Fibroblast of lung (primary cell): ENCODE measurements at regions not wholly inside any gene's neighbourhood (a gene's known extent, or its start where the extent isn't known, plus 50 kb on each side); places are given as distances from the start of the nearest gene placed in this dataset.

Source experiments
- CTCF ChIP-seq, 2 donors: IDR thresholded peaks in 1 of 2; conservative IDR thresholded peaks in 1 of 2; 1 replicate in 1 of 2; 2 replicates in 1 of 2; pipeline ENCODE4 v1.5.1; 2011 to 2012; ENCODE audit warnings: low read length in 2 of 2, control low read depth in 1 of 2, inconsistent platforms in 1 of 2, low read depth in 1 of 2, mild to moderate bottlenecking in 1 of 2
- EZH2 ChIP-seq: IDR thresholded peaks from 2 replicates; pipeline ENCODE4 v1.5.1; 2012; ENCODE audit warnings: low read length, control low read depth, mild to moderate bottlenecking; ENCODE audit errors: missing control alignments

- no peak for TF ChIP-seq EZH2
- TF ChIP-seq CTCF (conservative IDR thresholded peaks at IDR 0.05 in 1 of 2, IDR thresholded peaks at IDR 0.05 in 1 of 2; ENCODE audit: low read depth in 1 of 2, low read length in 2 of 2), result no peak
These were observed 134.4 kb upstream of the UNC5B start for GRCh38 chr10:71077796-71078453.
